Caki2 (cell line): ENCODE measurements at regions not wholly inside any gene's neighbourhood (a gene's known extent, or its start where the extent isn't known, plus 50 kb on each side); places are given as distances from the start of the nearest gene placed in this dataset.

Source experiments
- DNase-seq: peaks from one replicate; pipeline ENCODE4 v3.0.0-alpha.2; 2015; ENCODE audit warnings: low read depth
- in situ Hi-C: cut with HindIII; loops from 2 replicates; pipeline ENCODE4 v1.10.0; 2016; ENCODE audit warnings: low sequenced_read_pairs, low pct_unique_long_range_greater_than_20kb, mixed read lengths

GRCh38 chr14:29290441-29290840 is 523.9 kb downstream of the FOXG1 start:
- in situ Hi-C loops, result no loop called here
- DNase-seq, result no peak

DNA sequence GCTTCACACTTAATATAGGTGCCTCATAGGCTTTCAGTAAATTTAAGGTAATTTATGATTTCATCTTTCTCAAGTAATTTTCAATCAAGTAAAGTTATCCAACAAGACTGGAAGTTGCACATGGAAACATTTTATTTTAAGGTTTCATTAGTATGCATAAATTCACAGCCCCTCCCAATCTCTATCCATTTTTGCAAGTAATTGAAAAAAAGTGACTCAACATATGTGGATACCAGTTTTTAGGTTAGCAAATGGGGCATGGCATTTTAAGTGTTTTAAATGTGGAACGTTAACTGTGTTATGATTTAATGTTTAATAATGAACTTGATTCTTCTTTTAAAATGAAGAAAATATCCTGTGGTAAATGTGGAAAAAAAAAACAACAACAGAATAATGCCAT is 532.8 kb downstream of the FOXG1 start:
- DNase-seq, result no peak
- in situ Hi-C loops, result no loop called here

DNA sequence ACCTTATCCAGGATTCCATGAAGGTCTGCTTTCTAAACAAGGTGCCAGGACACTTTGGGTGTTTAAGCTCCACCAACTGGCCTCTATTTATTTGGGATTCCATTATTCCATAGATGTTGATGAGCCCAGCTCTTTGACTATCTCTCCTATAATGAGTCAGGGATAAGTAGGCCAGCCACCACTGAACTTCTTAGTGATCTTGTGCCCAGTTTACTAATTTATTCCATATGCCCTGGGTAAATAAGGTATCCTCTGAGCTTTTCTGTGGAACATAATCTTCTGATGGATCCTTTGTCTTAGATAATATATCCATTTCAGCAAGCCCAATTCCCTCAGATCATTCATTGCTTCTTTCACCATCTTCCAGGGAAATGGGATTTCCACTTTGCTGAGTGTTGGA is 535.0 kb downstream of the FOXG1 start:
- in situ Hi-C loops, result no loop called here
- DNase-seq, result no peak

DNA sequence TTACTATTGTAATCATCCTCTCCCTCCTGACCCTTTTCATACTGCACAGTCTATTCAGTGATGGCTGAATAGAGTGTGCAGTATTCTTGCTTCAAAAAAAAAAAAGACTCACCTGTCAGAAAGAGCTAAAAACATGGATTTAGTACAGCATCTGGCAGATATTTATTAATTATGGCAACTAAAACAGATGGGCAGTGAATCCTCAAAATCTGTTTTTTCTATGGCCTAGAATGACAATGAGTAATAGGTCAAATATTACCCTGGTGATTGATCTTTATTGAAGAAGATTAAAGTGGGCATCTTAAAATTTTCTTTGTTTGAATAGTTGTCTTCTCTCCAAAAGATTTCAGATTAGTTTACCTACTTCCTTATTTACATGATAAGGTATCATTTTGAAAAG is 543.6 kb downstream of the FOXG1 start:
- in situ Hi-C loops, result no loop called here

DNA sequence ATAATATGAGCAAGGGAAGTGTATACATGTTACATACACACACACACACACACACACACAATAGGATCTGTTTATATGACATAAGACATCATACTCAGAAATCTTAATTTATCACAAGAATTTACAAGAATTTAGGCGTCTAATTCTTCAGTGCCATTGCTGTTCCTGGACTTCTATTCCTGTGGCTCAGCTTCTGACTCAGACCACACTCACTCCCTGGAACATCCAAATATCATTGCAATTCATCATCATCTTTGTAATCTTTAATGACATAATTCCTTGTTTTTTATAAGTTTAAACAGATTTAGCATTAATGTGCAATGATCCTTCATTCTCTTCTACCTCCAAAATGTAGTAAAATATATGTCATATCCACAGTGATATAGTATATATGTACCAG is 544.2 kb downstream of the FOXG1 start:
- no peak for DNase-seq
- in situ Hi-C loops, result no loop called here

More for the DNA sequence above, 543.6 kb downstream of the FOXG1 start:
- no peak for DNase-seq

- in situ Hi-C loops, result no loop called here
- no peak for DNase-seq
Measured at GRCh38 chr14:29311983-29312382, 545.4 kb downstream of the FOXG1 start.

- no peak for DNase-seq
- in situ Hi-C loops, result no loop called here
Measured at GRCh38 chr14:29316936-29317335, 550.3 kb downstream of the FOXG1 start.

GRCh38 chr14:29317423-29317822 is 550.8 kb downstream of the FOXG1 start:
- DNase-seq, result no peak
- in situ Hi-C loops, result no loop called here

- no peak for DNase-seq
- in situ Hi-C loops, result no loop called here
Measured at GRCh38 chr14:29320286-29320685, 553.7 kb downstream of the FOXG1 start.

GRCh38 chr14:29321646-29322045 is 555.1 kb downstream of the FOXG1 start:
- no peak for DNase-seq
- in situ Hi-C loops, result no loop called here

GRCh38 chr14:29339494-29340172 is 573.0 kb downstream of the FOXG1 start:
- DNase-seq, result peak; percentile 16
- in situ Hi-C loops, result no loop called here

- in situ Hi-C loops, result no loop called here
- no peak for DNase-seq
Measured at GRCh38 chr14:29348504-29348903, 579.1 kb downstream of the PRKD1 start.

- DNase-seq, result no peak
- in situ Hi-C loops, result no loop called here
Measured at GRCh38 chr14:29350496-29350895, 577.2 kb downstream of the PRKD1 start.

- DNase-seq, result no peak
- in situ Hi-C loops, result no loop called here
Measured at GRCh38 chr14:29351996-29352705, 575.5 kb downstream of the PRKD1 start.

GRCh38 chr14:29352706-29353080 is 575.0 kb downstream of the PRKD1 start:
- in situ Hi-C loops, result no loop called here
- no peak for DNase-seq

DNA sequence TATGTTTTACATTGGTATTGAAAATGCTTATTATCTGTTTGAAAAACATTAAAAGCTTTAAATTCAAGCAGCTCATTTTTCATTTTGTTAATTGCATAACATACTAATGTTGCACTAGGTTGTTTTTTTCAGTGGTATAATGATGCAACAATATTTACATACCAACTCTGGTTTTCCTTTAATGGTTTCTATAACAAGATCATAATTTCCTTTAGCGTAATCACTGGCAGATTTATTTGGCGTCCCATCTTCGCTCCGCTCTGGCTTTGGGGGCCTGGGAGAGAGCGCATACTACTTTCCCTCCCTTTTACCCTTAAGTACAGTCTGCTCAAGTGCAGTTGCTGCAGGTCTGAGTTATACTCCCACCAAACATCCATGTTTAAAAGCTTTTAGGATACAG is 574.1 kb downstream of the PRKD1 start:
- in situ Hi-C loops, result no loop called here
- no peak for DNase-seq

GRCh38 chr14:29354486-29354885 is 573.2 kb downstream of the PRKD1 start:
- no peak for DNase-seq
- in situ Hi-C loops, result no loop called here

- no peak for DNase-seq
- in situ Hi-C loops, result no loop called here
Measured at GRCh38 chr14:29355331-29355730, 572.3 kb downstream of the PRKD1 start.

DNA sequence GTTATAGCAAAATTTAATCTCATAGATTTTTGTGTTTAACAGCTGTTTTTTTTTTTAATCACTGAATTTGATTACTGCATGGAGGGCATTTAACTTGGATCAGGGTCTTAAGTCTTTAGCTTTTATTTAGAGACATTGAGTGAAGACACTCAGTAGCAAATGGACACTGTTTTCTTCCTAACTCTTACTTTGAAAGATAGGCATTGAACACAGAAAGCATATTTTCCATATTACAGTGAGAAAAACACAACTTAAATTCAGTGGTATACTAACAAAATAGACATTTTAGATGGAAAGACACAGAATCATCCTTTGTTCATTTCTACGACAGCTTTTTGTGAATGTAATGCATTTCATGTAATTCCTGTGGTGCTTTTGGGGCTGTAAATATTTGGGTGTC is 571.8 kb downstream of the PRKD1 start:
- in situ Hi-C loops, result no loop called here
- DNase-seq, result no peak

GRCh38 chr14:29360656-29361055 is 567.0 kb downstream of the PRKD1 start:
- no peak for DNase-seq
- in situ Hi-C loops, result no loop called here
